Spleen (tissue), 11 donors: ENCODE measurements at regions not wholly inside any gene's neighbourhood (a gene's known extent, or its start where the extent isn't known, plus 50 kb on each side); places are given as distances from the start of the nearest gene placed in this dataset.

Experiments used
- DNase-seq: peaks from one replicate; pipeline ENCODE4 v3.0.0-alpha.2; 2020
- H3K27ac ChIP-seq, 8 donors: fragments of 200-600 bp; sonication (generic) in 7 of 8; 1 replicate in 4 of 8; 2 replicates in 4 of 8; pipeline versions ENCODE4 v1.5.0 to v1.8.0; 2016 to 2021; ENCODE audit warnings: inconsistent platforms in 4 of 8, mild to moderate bottlenecking in 4 of 8, moderate library complexity in 1 of 8
- H3K27me3 ChIP-seq, 7 donors: fragments of 200-600 bp; sonication (generic) in 6 of 7; replicated peaks in 1 of 7; 1 replicate in 4 of 7; 2 replicates in 3 of 7; pipeline versions ENCODE4 v1.5.0 to v1.8.0; 2016 to 2021; ENCODE audit warnings: inconsistent platforms in 3 of 7, mild to moderate bottlenecking in 1 of 7
- H3K36me3 ChIP-seq, 6 donors: fragments of 200-600 bp; sonication (generic) in 5 of 6; 1 replicate in 4 of 6; 2 replicates in 2 of 6; pipeline versions ENCODE4 v1.5.0 to v1.8.0; 2016 to 2021; ENCODE audit warnings: inconsistent platforms in 2 of 6
- H3K4me1 ChIP-seq, 6 donors: fragments of 200-600 bp; sonication (generic) in 5 of 6; 1 replicate in 3 of 6; 2 replicates in 3 of 6; pipeline versions ENCODE4 v1.5.0 to v1.8.0; 2016 to 2021; ENCODE audit warnings: inconsistent platforms in 3 of 6
- H3K4me3 ChIP-seq, 8 donors: fragments of 200-600 bp; sonication (generic) in 7 of 8; 1 replicate in 4 of 8; 2 replicates in 4 of 8; pipeline versions ENCODE4 v1.5.0 to v1.8.0; 2016 to 2021; ENCODE audit warnings: inconsistent platforms in 4 of 8, mild to moderate bottlenecking in 4 of 8, moderate library complexity in 2 of 8
- H3K9me3 ChIP-seq, 8 donors: fragments of 200-600 bp; sonication (generic) in 7 of 8; 1 replicate in 4 of 8; 2 replicates in 4 of 8; pipeline versions ENCODE4 v1.5.0 to v1.8.0; 2016 to 2021; ENCODE audit warnings: inconsistent platforms in 4 of 8
- CTCF ChIP-seq, 11 experiments: fragments of 200-600 bp in 7 of 11; fragments of 450-650 bp in 4 of 11; sonication (generic) in 4 of 11; IDR thresholded peaks in 8 of 11; conservative IDR thresholded peaks in 3 of 11; 1 replicate in 7 of 11; 2 replicates in 4 of 11; pipeline versions ENCODE4 v1.4.0 to v1.8.0; 2016 to 2021; ENCODE audit warnings: antibody characterized with exemption in 11 of 11, inconsistent platforms in 4 of 11, mild to moderate bottlenecking in 1 of 11
- POLR2A ChIP-seq, 3 donors: fragments of 450-650 bp; IDR thresholded peaks; one replicate each; pipeline ENCODE4 v1.5.1; 2017; ENCODE audit warnings: antibody characterized with exemption in 3 of 3, mild to moderate bottlenecking in 1 of 3
- POLR2AphosphoS5 ChIP-seq, 3 donors: sonication (generic); formaldehyde crosslinking; IDR thresholded peaks; one replicate each; pipeline ENCODE4 v1.5.1; 2017; ENCODE audit warnings: antibody characterized with exemption in 3 of 3
- WGBS, 5 donors: extraction: QIAGEN DNeasy Blood & Tissue Kit in 3 of 5; methylation state at CpG; one replicate each; pipeline versions ENCODE4 v1.1.5 to v1.1.7; 2013 to 2018; 5-methylcytosine and 5-hydroxymethylcytosine counted together
- intact Hi-C: fragments of 100-400 bp; cut with DNase I; formaldehyde crosslinking; loops from one replicate; pipeline ENCODE4 v1.15.0; 2023; ENCODE audit warnings: low total_unique reads
- donor health status: healthy with polysubstance abuse.
- donor health status: DM: no; HTN: no; CAD: no; lungs with moderate emphysema.
- donor health status: DM: no; HTN: no; CAD: no.
- donor health status: Bipolar disorder and iron deficiency.
- donor health status: healthy.
- donor health status: DM: no; HTN: no; CAD: no.
- donor health status: DM: yes; HTN: yes; CAD: no.

- TF ChIP-seq POLR2A (IDR thresholded peaks at IDR 0.05) (no peak), POLR2AphosphoS5 (IDR thresholded peaks at IDR 0.05) (no peak), CTCF (IDR thresholded peaks at IDR 0.05 in 8 of 11, conservative IDR thresholded peaks at IDR 0.05 in 3 of 11) (no peak)
- WGBS, 5 donors, result 55 to 73% (median 65%) methylated on average over 1 to 2 of the region's 2 CpGs
- intact Hi-C loops, result no loop called here
Observed at GRCh38 chr3:63026722-63027121, 151.5 kb upstream of the CADPS start.

GRCh38 chr3:63029326-63029725, 154.1 kb upstream of the CADPS start:
- intact Hi-C loops, result no loop called here
- DNase-seq, result no peak
- TF ChIP-seq POLR2AphosphoS5 (IDR thresholded peaks at IDR 0.05) (no peak), POLR2A (IDR thresholded peaks at IDR 0.05) (no peak), CTCF (IDR thresholded peaks at IDR 0.05 in 8 of 11, conservative IDR thresholded peaks at IDR 0.05 in 3 of 11) (no peak)
- no peaks in the 10 kb centered on the region for H3K4me1 ChIP-seq
- 65 to 75% (median 69%) methylated on average over 3 of the region's 3 CpGs for WGBS, 5 donors
- peaks cover 0 to 9% (median 5%) of the 10 kb centered on the region in 8 donors for H3K9me3 ChIP-seq
- H3K27ac ChIP-seq, result no peak overlapping the region
- H3K36me3 ChIP-seq, result no peaks in the 10 kb centered on the region
- no peak overlapping the region for H3K4me3 ChIP-seq
- H3K27me3 ChIP-seq, result no peaks in the 10 kb centered on the region

More at GRCh38 chr3:63026722-63027121, 151.5 kb upstream of the CADPS start:
- H3K27ac ChIP-seq, result no peak overlapping the region
- DNase-seq, result no peak
- no peaks in the 10 kb centered on the region for H3K27me3 ChIP-seq
- no peak overlapping the region for H3K4me3 ChIP-seq
- H3K36me3 ChIP-seq, result no peaks in the 10 kb centered on the region
- no peaks in the 10 kb centered on the region for H3K4me1 ChIP-seq
- H3K9me3 ChIP-seq, result peaks cover 0 to 9% (median 5%) of the 10 kb centered on the region in 8 donors

- Histone ChIP-seq H3K27me3 (no peaks in the 10 kb centered on the region), H3K4me1 (no peaks in the 10 kb centered on the region), H3K9me3 (peaks cover 0 to 9% (median 5%) of the 10 kb centered on the region in 8 donors), H3K4me3 (no peak overlapping the region), H3K36me3 (no peaks in the 10 kb centered on the region), H3K27ac (no peak overlapping the region)
- TF ChIP-seq CTCF (IDR thresholded peaks at IDR 0.05 in 8 of 11, conservative IDR thresholded peaks at IDR 0.05 in 3 of 11), result no peak
- TF ChIP-seq POLR2A (IDR thresholded peaks at IDR 0.05), result no peak
- no peak for TF ChIP-seq POLR2AphosphoS5 (IDR thresholded peaks at IDR 0.05)
- intact Hi-C loops, result no loop called here
- 51 to 70% (median 64%) methylated on average over 1 of the region's 1 CpG for WGBS, 5 donors
- no peak for DNase-seq
Observed at GRCh38 chr3:63029921-63030320, 154.7 kb upstream of the CADPS start.

GRCh38 chr3:63030666-63031065, 155.4 kb upstream of the CADPS start:
- TF ChIP-seq POLR2A (IDR thresholded peaks at IDR 0.05), result no peak
- no peak for TF ChIP-seq CTCF (IDR thresholded peaks at IDR 0.05 in 8 of 11, conservative IDR thresholded peaks at IDR 0.05 in 3 of 11)
- TF ChIP-seq POLR2AphosphoS5 (IDR thresholded peaks at IDR 0.05), result no peak
- Histone ChIP-seq H3K9me3 (peaks cover 0 to 9% (median 2%) of the 10 kb centered on the region in 8 donors), H3K4me3 (no peak overlapping the region), H3K27ac (no peak overlapping the region), H3K36me3 (no peaks in the 10 kb centered on the region), H3K27me3 (no peaks in the 10 kb centered on the region), H3K4me1 (no peaks in the 10 kb centered on the region)
- 68 to 82% (median 81%) methylated on average over 6 of the region's 6 CpGs for WGBS, 5 donors
- DNase-seq, result no peak
- intact Hi-C loops, result no loop called here
